ENCODE measurements at regions not wholly inside any gene's neighbourhood (a gene's known extent, or its start where the extent isn't known, plus 50 kb on each side); places are given as distances from the start of the nearest gene placed in this dataset.

DNA sequence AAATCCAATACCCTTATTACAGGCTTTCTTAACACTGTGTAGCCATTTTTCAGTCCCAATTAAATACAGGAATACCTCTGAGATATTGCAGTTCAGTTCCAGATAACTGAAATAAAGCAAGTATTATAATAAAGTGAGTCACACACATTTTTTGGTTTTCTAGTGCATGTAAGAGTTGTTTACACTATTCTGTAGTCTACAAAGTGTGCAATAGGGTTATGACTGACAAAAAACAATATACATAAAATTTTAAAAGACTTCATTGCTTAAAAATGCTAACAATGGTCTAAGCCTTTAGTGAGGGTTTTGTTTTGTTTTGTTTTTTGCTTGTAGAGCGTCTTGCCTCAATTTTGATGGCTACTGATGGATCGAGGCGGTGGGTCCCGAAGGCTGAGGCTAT is 434.4 kb upstream of the NBEA start:
- DNase-seq (ENCODE audit: low read depth), result no peak
- no peak overlapping the region for H3K4me3 ChIP-seq (ENCODE audit: low read depth, low read length)
- TF ChIP-seq, protein P1, sequence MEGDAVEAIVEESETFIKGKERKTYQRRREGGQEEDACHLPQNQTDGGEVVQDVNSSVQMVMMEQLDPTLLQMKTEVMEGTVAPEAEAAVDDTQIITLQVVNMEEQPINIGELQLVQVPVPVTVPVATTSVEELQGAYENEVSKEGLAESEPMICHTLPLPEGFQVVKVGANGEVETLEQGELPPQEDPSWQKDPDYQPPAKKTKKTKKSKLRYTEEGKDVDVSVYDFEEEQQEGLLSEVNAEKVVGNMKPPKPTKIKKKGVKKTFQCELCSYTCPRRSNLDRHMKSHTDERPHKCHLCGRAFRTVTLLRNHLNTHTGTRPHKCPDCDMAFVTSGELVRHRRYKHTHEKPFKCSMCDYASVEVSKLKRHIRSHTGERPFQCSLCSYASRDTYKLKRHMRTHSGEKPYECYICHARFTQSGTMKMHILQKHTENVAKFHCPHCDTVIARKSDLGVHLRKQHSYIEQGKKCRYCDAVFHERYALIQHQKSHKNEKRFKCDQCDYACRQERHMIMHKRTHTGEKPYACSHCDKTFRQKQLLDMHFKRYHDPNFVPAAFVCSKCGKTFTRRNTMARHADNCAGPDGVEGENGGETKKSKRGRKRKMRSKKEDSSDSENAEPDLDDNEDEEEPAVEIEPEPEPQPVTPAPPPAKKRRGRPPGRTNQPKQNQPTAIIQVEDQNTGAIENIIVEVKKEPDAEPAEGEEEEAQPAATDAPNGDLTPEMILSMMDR (IDR thresholded peaks at IDR 0.05; ENCODE audit: insufficient read depth, low read length), result no peak

DNA sequence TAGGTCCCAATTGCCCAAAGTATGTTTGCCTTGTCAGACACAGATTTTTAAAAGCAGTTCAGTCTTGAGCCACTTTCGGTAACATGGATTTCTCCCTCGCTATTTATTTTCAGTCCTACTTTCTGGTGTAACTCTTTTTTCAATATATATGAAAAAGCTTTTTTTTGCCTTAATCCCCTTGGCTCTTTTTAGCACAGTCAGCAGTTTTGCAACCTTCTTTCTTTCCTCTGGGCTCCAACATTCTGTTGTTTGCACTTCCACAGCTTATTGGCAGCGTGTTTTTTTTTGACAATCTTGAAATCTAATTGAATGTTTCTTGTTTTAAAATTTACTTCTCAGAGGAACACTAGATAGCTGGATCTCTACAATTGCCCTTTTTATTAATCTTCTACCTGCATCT is 429.3 kb upstream of the NBEA start:
- no peak overlapping the region for H3K4me3 ChIP-seq (ENCODE audit: low read depth, low read length)
- DNase-seq (ENCODE audit: low read depth), result no peak
- TF ChIP-seq, protein P1 (IDR thresholded peaks at IDR 0.05; ENCODE audit: insufficient read depth, low read length), result no peak

DNA sequence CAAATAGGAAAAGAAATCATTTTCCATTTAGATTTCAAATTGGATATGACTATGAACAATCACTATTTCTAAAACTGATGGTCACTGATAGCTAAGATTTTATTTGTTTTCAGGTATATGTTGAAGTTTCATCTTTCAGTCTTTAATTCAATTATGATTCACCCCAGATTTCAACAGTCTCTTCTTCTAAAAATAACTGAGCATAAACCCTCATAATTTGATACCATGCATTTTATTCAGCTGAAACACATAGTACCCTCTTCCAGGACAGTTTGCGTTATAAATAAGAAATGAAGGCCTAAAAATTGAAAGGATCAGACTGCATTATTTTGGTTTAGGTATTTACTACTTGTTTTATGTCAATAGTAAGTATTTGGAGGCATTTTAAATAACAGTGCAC is 428.5 kb upstream of the NBEA start:
- DNase-seq (ENCODE audit: low read depth), result no peak
- TF ChIP-seq, protein P1 (IDR thresholded peaks at IDR 0.05; ENCODE audit: insufficient read depth, low read length), result no peak
- H3K4me3 ChIP-seq (ENCODE audit: low read depth, low read length), result no peak overlapping the region

DNA sequence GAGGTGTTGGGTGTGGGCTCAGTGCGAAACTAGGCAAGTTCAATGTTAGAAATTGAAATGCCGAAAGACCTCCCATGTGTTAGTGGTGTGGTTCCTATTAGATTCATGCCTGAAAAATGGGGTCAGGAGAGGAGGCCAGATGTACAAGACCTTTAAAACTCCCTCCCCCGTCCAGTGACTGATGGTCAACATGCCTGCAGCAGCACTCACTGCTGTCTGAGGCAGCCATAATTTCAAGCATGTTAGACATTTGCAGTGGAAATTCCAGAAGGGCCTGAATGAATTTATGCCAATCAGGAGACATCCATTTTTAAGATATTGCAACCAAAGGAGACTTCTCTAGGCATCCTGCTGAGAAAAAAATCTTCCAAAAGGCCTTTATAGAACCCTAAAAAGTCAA is 426.9 kb upstream of the NBEA start:
- no peak overlapping the region for H3K4me3 ChIP-seq (ENCODE audit: low read depth, low read length)
- TF ChIP-seq, protein P1 (IDR thresholded peaks at IDR 0.05; ENCODE audit: insufficient read depth, low read length), result no peak
- DNase-seq (ENCODE audit: low read depth), result no peak

DNA sequence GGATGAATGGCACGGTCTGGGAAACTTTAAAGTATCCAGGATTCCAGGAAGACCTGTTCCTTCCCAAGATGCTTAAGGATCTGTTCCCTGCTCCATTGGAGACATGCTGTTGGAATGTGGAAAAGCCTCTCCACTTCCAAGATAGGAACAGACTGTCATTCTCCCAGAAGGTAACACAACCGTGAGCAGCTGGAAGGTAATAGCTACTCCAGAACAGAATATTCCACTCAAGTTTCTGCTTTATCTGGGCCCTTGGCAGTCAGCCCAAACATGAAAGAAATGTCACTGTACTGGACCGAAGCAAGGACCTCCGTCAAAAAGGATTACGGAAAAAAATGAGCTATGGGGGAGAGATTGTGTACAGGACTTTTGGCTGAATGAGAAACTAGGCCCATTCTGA is 420.9 kb upstream of the NBEA start:
- no peak overlapping the region for H3K4me3 ChIP-seq (ENCODE audit: low read depth, low read length)
- DNase-seq (ENCODE audit: low read depth), result no peak
- TF ChIP-seq, protein P1 (IDR thresholded peaks at IDR 0.05; ENCODE audit: insufficient read depth, low read length), result no peak

DNA sequence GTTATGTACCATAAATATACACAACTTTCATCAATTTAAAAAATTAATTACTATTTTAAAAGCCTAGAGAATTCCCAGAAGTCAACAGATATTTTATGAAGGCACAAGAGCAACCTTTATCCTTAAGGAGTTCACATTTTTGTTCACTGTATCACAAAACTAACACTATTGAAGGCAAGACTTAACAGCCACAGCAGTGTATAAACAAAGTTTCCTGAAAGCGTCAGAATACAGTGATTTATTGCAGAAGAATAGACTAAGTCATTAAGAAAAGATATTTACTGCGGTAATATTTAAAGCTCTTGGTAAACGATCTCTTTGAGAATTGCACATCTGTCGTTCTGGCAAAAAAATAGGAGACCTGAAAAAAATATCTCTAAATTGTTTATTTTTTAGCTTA is 419.3 kb upstream of the NBEA start:
- DNase-seq (ENCODE audit: low read depth), result no peak
- TF ChIP-seq, protein P1 (IDR thresholded peaks at IDR 0.05; ENCODE audit: insufficient read depth, low read length), result no peak
- no peak overlapping the region for H3K4me3 ChIP-seq (ENCODE audit: low read depth, low read length)

DNA sequence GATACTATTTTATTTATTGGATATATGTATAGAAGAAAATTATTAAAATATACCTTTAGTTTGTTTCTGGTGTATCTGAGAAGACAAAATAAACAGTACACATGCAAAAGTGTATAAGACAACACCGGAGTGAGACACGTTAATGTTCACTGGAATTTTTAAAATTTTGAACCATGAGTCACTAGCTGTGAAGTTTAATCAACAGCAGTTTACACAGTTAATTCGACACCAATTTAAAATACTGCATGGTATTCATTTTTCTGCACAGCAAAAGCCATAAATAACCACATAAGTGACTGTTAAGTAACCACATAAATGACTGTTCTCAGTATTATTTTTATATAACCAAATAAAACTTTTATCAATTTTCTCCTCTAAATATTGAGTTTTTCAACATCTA is 418.7 kb upstream of the NBEA start:
- TF ChIP-seq, protein P1 (IDR thresholded peaks at IDR 0.05; ENCODE audit: insufficient read depth, low read length), result no peak
- no peak for DNase-seq (ENCODE audit: low read depth)
- H3K4me3 ChIP-seq (ENCODE audit: low read depth, low read length), result no peak overlapping the region
